ENCODE measurements at regions not wholly inside any gene's neighbourhood (a gene's known extent, or its start where the extent isn't known, plus 50 kb on each side); places are given as distances from the start of the nearest gene placed in this dataset.

- Mint-ChIP-seq H3K9me3 (ENCODE audit: unreplicated experiment) (no peaks in the 10 kb centered on the region), H3K27ac (ENCODE audit: unreplicated experiment) (no peak overlapping the region), H3K4me1 (ENCODE audit: low read depth, unreplicated experiment) (no peaks in the 10 kb centered on the region), H3K4me3 (ENCODE audit: unreplicated experiment) (no peak overlapping the region), H3K36me3 (ENCODE audit: low read depth, unreplicated experiment) (no peaks in the 10 kb centered on the region), H3K27me3 (ENCODE audit: low read depth, unreplicated experiment) (no peaks in the 10 kb centered on the region)
- H3K27me3 ChIP-seq (ENCODE audit: insufficient read depth, low read length), result no peaks in the 10 kb centered on the region
- no peaks in the 10 kb centered on the region for H4K20me1 ChIP-seq (ENCODE audit: insufficient read depth, low read length)
- H3K79me2 ChIP-seq (ENCODE audit: insufficient read depth, low read length), result no peaks in the 10 kb centered on the region
- H3K4me3 ChIP-seq (ENCODE audit: insufficient read depth, low read depth, low read length), result no peak overlapping the region
- no peak overlapping the region for H3K9ac ChIP-seq (ENCODE audit: low read length)
- no peak overlapping the region for H2AFZ ChIP-seq (ENCODE audit: low read depth, low read length)
- no peak overlapping the region for H3K27ac ChIP-seq (ENCODE audit: low read depth, low read length)
- TF ChIP-seq EZH2 (IDR thresholded peaks at IDR 0.05; ENCODE audit: insufficient read depth, low read length) (no peak), CTCF (IDR thresholded peaks at IDR 0.05; ENCODE audit: insufficient read depth, low read depth, low read length) (no peak)
- no peak for FAIRE-seq
- no peak overlapping the region for H3K4me2 ChIP-seq (ENCODE audit: low read length)
- no peaks in the 10 kb centered on the region for H3K9me3 ChIP-seq (ENCODE audit: insufficient read depth, low read depth, low read length)
- DNase-seq (ENCODE audit: low read depth), result no peak
- no peaks in the 10 kb centered on the region for H3K4me1 ChIP-seq (ENCODE audit: insufficient read depth, low read length)
- no peaks in the 10 kb centered on the region for H3K36me3 ChIP-seq (ENCODE audit: insufficient read depth, low read length)
These were observed 528.6 kb downstream of the ANKRD50 start for GRCh38 chr4:124183926-124184325.

- Histone ChIP-seq H4K20me1 (ENCODE audit: insufficient read depth, low read length) (no peaks in the 10 kb centered on the region), H3K27me3 (ENCODE audit: insufficient read depth, low read length) (no peaks in the 10 kb centered on the region), H3K9me3 (ENCODE audit: insufficient read depth, low read depth, low read length) (no peaks in the 10 kb centered on the region), H3K4me2 (ENCODE audit: low read length) (no peak overlapping the region), H2AFZ (ENCODE audit: low read depth, low read length) (no peak overlapping the region), H3K4me3 (ENCODE audit: insufficient read depth, low read depth, low read length) (no peak overlapping the region), H3K4me1 (ENCODE audit: insufficient read depth, low read length) (no peaks in the 10 kb centered on the region), H3K79me2 (ENCODE audit: insufficient read depth, low read length) (no peaks in the 10 kb centered on the region), H3K9ac (ENCODE audit: low read length) (no peak overlapping the region), H3K36me3 (ENCODE audit: insufficient read depth, low read length) (no peaks in the 10 kb centered on the region), H3K27ac (ENCODE audit: low read depth, low read length) (no peak overlapping the region)
- FAIRE-seq, result no peak
- Mint-ChIP-seq H3K27ac (ENCODE audit: unreplicated experiment) (no peak overlapping the region), H3K4me3 (ENCODE audit: unreplicated experiment) (no peak overlapping the region), H3K36me3 (ENCODE audit: low read depth, unreplicated experiment) (no peaks in the 10 kb centered on the region), H3K9me3 (ENCODE audit: unreplicated experiment) (no peaks in the 10 kb centered on the region), H3K4me1 (ENCODE audit: low read depth, unreplicated experiment) (no peaks in the 10 kb centered on the region), H3K27me3 (ENCODE audit: low read depth, unreplicated experiment) (no peaks in the 10 kb centered on the region)
- no peak for TF ChIP-seq EZH2 (IDR thresholded peaks at IDR 0.05; ENCODE audit: insufficient read depth, low read length)
- TF ChIP-seq CTCF (IDR thresholded peaks at IDR 0.05; ENCODE audit: insufficient read depth, low read depth, low read length), result no peak
- DNase-seq (ENCODE audit: low read depth), result no peak
These were observed 527.7 kb downstream of the ANKRD50 start for GRCh38 chr4:124184792-124185191.

GRCh38 chr4:124188595-124188994 lies 523.9 kb downstream of the ANKRD50 start:
- no peak for FAIRE-seq
- H3K9ac ChIP-seq (ENCODE audit: low read length), result no peak overlapping the region
- TF ChIP-seq CTCF (IDR thresholded peaks at IDR 0.05; ENCODE audit: insufficient read depth, low read depth, low read length) (no peak), EZH2 (IDR thresholded peaks at IDR 0.05; ENCODE audit: insufficient read depth, low read length) (no peak)
- peaks cover 6% of the 10 kb centered on the region for H3K9me3 Mint-ChIP-seq (ENCODE audit: unreplicated experiment)
- no peaks in the 10 kb centered on the region for H4K20me1 ChIP-seq (ENCODE audit: insufficient read depth, low read length)
- H3K27ac Mint-ChIP-seq (ENCODE audit: unreplicated experiment), result no peak overlapping the region
- no peaks in the 10 kb centered on the region for H3K36me3 ChIP-seq (ENCODE audit: insufficient read depth, low read length)
- H3K4me3 Mint-ChIP-seq (ENCODE audit: unreplicated experiment), result no peak overlapping the region
- H3K9me3 ChIP-seq (ENCODE audit: insufficient read depth, low read depth, low read length), result no peaks in the 10 kb centered on the region
- no peak overlapping the region for H3K4me2 ChIP-seq (ENCODE audit: low read length)
- H2AFZ ChIP-seq (ENCODE audit: low read depth, low read length), result no peak overlapping the region
- H3K4me1 ChIP-seq (ENCODE audit: insufficient read depth, low read length), result no peaks in the 10 kb centered on the region
- DNase-seq (ENCODE audit: low read depth), result no peak
- H3K4me3 ChIP-seq (ENCODE audit: insufficient read depth, low read depth, low read length), result no peak overlapping the region
- no peaks in the 10 kb centered on the region for H3K27me3 ChIP-seq (ENCODE audit: insufficient read depth, low read length)
- H3K27me3 Mint-ChIP-seq (ENCODE audit: low read depth, unreplicated experiment), result no peaks in the 10 kb centered on the region
- H3K4me1 Mint-ChIP-seq (ENCODE audit: low read depth, unreplicated experiment), result no peaks in the 10 kb centered on the region
- H3K79me2 ChIP-seq (ENCODE audit: insufficient read depth, low read length), result no peaks in the 10 kb centered on the region
- no peak overlapping the region for H3K27ac ChIP-seq (ENCODE audit: low read depth, low read length)
- no peaks in the 10 kb centered on the region for H3K36me3 Mint-ChIP-seq (ENCODE audit: low read depth, unreplicated experiment)
